GM21576 (cell line): ENCODE measurements at regions not wholly inside any gene's neighbourhood (a gene's known extent, or its start where the extent isn't known, plus 50 kb on each side); places are given as distances from the start of the nearest gene placed in this dataset.
A peak's percentile ranks its signal among the peaks of the same experiment; 100 is the strongest.

Experiments used
- ATAC-seq: cut with Tn5 transposase; IDR thresholded peaks from one replicate; pipeline ENCODE4 v1.9.1; 2021; ENCODE audit warnings: mild to moderate bottlenecking, moderate library complexity; ENCODE audit not compliant: unreplicated experiment

- no peak for ATAC-seq
Observed at GRCh38 chr2:74735009-74735408, 81.0 kb downstream of the SEMA4F start.

- ATAC-seq, result no peak
Observed at GRCh38 chr2:74735564-74735963, 81.5 kb downstream of the SEMA4F start.

- no peak for ATAC-seq
Observed at GRCh38 chr2:74736589-74736988, 82.5 kb downstream of the SEMA4F start.

GRCh38 chr2:74738586-74738985 lies 84.5 kb downstream of the SEMA4F start:
- ATAC-seq, result no peak

GRCh38 chr2:74739129-74739528 lies 85.1 kb downstream of the SEMA4F start:
- ATAC-seq, result no peak

- ATAC-seq, result no peak
Observed at GRCh38 chr2:74739733-74740241, 85.7 kb downstream of the SEMA4F start.

GRCh38 chr2:74740395-74740740 lies 86.3 kb downstream of the SEMA4F start:
- ATAC-seq, result no peak

GRCh38 chr2:74740741-74741431 lies 86.8 kb downstream of the SEMA4F start:
- ATAC-seq, result no peak

GRCh38 chr2:74741629-74742028 lies 87.6 kb downstream of the SEMA4F start:
- ATAC-seq, result no peak

- no peak for ATAC-seq
Observed at GRCh38 chr2:74742471-74742870, 88.4 kb downstream of the SEMA4F start.

- ATAC-seq, result no peak
Observed at GRCh38 chr2:74743039-74743438, 89.0 kb downstream of the SEMA4F start.

- no peak for ATAC-seq
Observed at GRCh38 chr2:74743778-74744177, 89.7 kb downstream of the SEMA4F start.

GRCh38 chr2:74744731-74745515 lies 89.0 kb upstream of the HK2 start:
- no peak for ATAC-seq

GRCh38 chr2:74745766-74746165 lies 88.2 kb upstream of the HK2 start:
- no peak for ATAC-seq

- no peak for ATAC-seq
Observed at GRCh38 chr2:74746480-74746879, 87.4 kb upstream of the HK2 start.

- no peak for ATAC-seq
Observed at GRCh38 chr2:74747411-74748080, 86.4 kb upstream of the HK2 start.

- ATAC-seq, result no peak
Observed at GRCh38 chr2:74748665-74749064, 85.3 kb upstream of the HK2 start.

GRCh38 chr2:74749432-74749831 lies 84.5 kb upstream of the HK2 start:
- ATAC-seq, result no peak

- ATAC-seq, result no peak
Observed at GRCh38 chr2:74751981-74752851, 81.7 kb upstream of the HK2 start.

GRCh38 chr2:74755386-74755785 lies 78.5 kb upstream of the HK2 start:
- no peak for ATAC-seq

GRCh38 chr2:74756356-74756890 lies 77.5 kb upstream of the HK2 start:
- ATAC-seq, result peak; percentile 49
